DOHH2 (cell line): ENCODE measurements at regions not wholly inside any gene's neighbourhood (a gene's known extent, or its start where the extent isn't known, plus 50 kb on each side); places are given as distances from the start of the nearest gene placed in this dataset.
"Not testable (repeated sequence)": the region's sequence is repeated elsewhere in the genome, so short reads cannot be mapped to it uniquely, and the experiment has no call there.

Source experiments
- EZH2phosphoT487 ChIP-seq: fragments of 200-600 bp; sonication (generic); IDR thresholded peaks from 2 replicates; pipeline ENCODE4 v1.6.1; 2017; ENCODE audit warnings: borderline replicate concordance, mild to moderate bottlenecking, antibody characterized with exemption, low read length, moderate library complexity, mixed read lengths
- TF ChIP-seq, protein P1 (sequence below): fragments of 200-600 bp; sonication (generic); IDR thresholded peaks from one replicate; pipeline ENCODE4 v1.5.1; 2014; ENCODE audit warnings: antibody characterized with exemption, mild to moderate bottlenecking, low read depth, low read length; ENCODE audit not compliant: poor library complexity, severe bottlenecking

DNA sequence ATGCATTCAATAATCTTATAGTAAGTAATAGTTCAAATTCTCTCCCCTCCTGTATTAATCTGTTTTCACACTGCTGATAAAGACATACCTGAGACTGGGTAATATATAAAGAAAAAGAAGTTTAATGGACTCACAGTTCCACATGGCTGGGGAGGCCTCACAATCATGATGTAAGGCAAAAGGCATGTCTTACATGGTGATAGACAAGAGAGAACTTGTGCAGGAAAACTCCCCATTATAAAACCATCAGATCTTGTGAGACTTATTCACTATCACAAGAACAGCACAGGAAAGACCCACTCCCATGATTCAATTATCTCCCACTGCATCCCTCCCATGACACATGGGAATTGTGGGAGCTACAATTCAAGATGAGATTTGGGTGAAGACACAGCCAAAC, 199.9 kb upstream of the PCSK5 start:
- TF ChIP-seq, protein P1, sequence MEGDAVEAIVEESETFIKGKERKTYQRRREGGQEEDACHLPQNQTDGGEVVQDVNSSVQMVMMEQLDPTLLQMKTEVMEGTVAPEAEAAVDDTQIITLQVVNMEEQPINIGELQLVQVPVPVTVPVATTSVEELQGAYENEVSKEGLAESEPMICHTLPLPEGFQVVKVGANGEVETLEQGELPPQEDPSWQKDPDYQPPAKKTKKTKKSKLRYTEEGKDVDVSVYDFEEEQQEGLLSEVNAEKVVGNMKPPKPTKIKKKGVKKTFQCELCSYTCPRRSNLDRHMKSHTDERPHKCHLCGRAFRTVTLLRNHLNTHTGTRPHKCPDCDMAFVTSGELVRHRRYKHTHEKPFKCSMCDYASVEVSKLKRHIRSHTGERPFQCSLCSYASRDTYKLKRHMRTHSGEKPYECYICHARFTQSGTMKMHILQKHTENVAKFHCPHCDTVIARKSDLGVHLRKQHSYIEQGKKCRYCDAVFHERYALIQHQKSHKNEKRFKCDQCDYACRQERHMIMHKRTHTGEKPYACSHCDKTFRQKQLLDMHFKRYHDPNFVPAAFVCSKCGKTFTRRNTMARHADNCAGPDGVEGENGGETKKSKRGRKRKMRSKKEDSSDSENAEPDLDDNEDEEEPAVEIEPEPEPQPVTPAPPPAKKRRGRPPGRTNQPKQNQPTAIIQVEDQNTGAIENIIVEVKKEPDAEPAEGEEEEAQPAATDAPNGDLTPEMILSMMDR, result not testable (repeated sequence)
- TF ChIP-seq EZH2phosphoT487, result not testable (repeated sequence)
